ENCODE measurements at regions not wholly inside any gene's neighbourhood (a gene's known extent, or its start where the extent isn't known, plus 50 kb on each side); places are given as distances from the start of the nearest gene placed in this dataset.

DNA sequence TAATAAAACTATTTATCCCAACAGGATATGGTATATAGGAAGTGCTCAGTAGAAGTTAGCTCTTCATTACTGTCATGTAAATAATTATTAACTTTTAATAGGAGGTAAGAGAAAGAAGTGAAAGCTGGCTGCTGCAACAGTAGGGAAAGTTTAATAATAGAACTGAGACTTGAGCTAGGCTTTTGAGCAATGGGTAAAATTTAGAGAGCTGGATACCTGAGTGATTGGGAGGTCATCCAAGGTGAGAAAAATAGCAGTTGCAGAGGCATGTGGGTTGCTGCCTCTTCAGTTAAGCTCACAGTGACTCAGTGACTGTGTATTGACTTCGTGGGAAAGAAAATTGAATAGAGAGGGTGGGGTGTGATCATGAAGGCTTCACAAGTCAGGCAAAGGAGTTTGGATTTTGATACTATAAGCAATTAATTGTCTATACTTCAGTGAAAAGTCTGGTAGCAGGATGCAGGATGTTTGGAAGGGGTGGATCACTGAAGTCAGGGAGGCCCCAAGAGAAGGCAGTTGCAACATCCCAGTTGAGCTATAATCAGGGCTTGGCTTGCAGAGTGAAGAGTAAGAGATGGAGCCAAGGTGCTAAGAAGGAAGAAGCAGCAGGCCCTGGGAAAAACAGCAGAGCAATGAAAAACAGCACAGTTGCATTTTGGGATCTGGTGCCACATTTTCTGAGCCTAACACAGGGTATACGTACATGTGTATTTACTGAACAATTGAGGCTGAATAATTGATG, 172.0 kb upstream of the FRMD6 start (continued):
- TF ChIP-seq SAP30 (IDR thresholded peaks at IDR 0.05; ENCODE audit: insufficient read depth, insufficient replicate concordance, low read length) = no peak

Data from H1 (cell line).